ENCODE measurements at regions not wholly inside any gene's neighbourhood (a gene's known extent, or its start where the extent isn't known, plus 50 kb on each side); places are given as distances from the start of the nearest gene placed in this dataset.
"Not testable (repeated sequence)": the region's sequence is repeated elsewhere in the genome, so short reads cannot be mapped to it uniquely, and the experiment has no call there.

DNA sequence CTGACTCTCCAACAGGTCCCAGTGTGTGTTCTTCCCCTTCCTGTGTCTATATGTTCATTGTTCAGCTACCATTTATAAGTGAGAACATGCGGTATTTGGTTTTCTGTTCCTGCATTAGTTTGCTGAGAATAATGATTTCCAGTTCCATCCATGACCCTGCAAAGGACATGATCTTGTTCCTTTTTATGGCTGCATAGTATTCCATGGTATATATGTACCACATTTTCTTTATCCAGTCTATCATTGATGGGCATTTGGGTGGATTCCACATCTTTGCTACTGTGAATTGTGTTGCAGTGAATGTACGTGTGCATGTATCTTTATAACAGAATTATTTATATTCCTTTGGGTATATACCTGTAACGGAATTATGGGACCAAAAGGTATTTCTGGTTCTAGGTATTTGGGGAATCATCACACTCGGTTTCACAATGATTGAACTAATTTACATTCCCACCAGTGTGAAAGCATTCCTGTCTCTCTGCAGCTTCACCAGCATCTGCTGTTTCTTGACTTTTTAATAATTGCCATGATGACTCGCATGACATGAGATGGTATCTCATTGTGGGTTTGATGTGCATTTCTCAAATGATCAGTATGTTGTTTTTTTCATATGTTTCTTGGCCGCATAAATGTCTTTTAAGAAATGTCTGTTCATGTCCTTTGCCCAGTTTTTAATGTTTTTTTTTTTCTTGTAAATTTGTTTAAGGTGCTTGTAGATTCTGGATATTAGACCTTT is 60.2 kb downstream of the LSMEM1 start:
- peak; percentile 29 for DNase-seq

DNA sequence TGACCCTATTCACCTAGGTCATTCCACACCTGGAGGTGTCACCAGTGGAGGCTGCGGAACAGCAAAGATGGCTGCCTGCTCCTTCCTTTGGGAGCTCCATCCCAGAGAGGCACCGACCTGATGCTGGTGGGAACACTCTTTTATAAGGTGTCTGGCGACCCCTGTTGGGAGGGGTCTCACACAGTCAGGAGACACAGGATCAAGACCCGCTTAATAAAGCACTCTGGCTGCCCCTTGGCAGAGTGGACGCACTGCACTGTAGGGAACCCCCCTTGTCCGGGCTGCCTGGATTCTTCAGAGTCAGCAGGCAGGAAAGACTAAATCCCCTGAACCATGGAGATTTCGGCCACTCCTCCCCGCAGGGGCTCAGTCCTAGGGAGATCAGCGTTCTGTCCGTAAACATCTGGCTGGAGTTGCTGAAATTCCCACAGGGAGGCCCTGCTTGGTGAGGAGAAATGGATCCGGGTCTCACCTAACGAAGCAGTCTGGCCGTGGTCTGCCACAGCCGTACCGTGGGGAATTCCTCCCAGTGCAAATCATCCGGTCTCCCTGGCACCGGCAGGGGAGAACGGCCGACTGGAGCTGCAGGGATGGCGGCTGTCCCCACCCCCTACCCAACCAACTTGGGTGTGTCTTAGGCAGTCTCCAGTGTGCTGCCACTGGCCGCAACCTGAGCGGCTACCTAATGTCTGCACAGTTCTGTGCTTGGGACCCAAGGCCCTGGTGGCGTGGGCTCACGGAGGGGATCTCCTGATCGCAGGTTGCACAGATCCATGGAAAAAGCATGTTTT is 66.1 kb downstream of the LSMEM1 start:
- DNase-seq = peak; percentile 12

DNA sequence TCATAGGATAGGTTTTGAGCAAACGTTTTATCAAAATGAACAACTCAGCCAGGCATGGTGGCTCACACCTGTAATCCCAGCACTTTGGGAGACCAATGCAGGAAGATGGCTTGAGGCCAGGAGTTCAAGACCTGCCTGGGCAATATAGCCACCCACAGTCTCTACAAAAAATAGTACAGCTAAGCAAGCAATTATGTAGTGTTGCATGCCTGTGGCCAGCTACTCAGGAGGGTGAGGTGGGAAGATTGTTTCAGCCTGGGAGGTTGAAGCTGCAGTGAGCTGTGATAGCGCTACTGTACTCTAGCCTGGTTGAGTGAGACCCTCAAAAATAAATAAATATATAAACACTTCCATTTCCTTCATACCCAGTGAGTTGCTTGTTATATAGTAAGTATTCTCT is 67.1 kb downstream of the LSMEM1 start:
- DNase-seq = peak; percentile 36

DNA sequence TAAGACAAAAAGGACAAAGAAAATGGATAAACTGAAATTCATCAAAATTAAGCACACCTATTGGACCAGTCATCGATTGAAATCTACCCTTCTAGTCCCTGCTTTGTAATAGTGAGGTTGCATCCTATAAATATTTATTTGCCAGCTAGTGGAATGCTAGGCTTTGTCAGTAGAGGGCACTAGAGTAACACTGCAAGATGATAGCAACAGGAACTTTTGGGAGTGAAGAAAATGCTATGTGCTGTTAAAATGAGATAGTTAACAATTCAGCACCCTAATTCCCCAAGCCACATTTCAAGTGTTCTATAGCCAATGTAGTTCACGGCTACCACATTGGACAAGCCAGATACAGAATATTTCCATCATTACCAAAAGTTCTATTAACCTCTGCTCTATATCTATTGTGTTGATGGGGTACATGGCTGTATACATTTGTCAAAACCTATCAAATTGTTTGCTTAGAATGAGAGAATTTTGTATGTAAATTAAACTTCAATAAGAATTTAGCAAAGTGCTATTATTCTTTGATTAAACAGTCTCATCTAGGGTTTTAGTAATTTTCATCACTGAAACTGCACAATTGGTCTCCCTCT is 69.8 kb downstream of the LSMEM1 start:
- DNase-seq = peak; percentile 65

DNA sequence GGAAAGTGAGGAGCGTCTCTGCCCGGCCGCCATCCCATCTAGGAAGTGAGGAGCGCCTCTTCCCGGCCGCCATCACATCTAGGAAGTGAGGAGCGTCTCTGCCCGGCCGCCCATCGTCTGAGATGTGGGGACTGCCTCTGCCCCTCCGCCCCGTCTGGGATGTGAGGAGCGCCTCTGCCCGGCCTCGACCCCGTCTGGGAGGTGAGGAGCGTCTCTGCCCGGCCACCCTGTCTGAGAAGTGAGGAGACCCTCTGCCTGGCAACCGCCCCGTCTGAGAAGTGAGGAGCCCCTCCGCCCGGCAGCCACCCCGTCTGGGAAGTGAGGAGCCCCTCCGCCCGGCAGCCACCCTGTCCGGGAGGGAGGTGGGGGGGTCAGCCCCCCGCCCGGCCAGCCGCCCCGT is 70.7 kb downstream of the LSMEM1 start:
- not testable (repeated sequence) for DNase-seq

DNA sequence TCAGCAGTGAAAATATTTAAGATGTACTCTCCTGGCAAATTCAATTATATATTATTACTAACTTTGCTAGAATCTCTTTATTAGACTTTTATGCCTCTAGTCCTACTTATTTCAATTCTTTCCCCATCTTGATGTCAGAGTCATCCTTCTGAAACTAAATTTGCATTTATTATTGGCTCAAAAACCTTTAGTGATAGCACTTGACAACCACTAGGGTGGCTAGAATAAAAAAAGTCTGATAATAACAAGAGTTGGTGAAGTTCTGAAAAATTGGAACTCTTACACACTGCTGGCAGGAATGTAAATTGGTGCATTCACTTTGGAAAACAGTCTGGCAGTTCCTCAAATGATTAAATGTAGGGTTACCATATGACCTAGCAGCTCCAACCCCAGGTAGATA is 73.8 kb downstream of the LSMEM1 start:
- DNase-seq = no peak

DNA sequence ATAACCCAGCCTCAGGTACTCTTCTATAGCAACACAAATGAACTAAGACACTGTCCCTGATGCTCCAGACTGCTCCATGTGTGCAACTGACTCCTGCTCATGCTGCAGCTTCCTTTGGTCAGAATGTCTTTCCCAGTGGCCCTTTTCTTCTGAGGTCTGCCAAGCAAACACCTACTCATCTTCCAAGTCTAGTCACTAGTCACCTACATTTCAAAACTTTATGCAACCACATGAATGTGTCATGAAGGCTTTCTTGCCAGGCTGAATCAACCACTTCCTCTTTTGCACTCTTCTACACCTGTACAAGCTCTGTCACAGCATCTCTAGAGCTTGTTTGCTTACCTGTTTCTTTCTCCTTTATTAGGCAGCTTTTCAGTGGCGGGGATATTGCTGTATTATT is 75.8 kb downstream of the LSMEM1 start:
- no peak for DNase-seq

DNA sequence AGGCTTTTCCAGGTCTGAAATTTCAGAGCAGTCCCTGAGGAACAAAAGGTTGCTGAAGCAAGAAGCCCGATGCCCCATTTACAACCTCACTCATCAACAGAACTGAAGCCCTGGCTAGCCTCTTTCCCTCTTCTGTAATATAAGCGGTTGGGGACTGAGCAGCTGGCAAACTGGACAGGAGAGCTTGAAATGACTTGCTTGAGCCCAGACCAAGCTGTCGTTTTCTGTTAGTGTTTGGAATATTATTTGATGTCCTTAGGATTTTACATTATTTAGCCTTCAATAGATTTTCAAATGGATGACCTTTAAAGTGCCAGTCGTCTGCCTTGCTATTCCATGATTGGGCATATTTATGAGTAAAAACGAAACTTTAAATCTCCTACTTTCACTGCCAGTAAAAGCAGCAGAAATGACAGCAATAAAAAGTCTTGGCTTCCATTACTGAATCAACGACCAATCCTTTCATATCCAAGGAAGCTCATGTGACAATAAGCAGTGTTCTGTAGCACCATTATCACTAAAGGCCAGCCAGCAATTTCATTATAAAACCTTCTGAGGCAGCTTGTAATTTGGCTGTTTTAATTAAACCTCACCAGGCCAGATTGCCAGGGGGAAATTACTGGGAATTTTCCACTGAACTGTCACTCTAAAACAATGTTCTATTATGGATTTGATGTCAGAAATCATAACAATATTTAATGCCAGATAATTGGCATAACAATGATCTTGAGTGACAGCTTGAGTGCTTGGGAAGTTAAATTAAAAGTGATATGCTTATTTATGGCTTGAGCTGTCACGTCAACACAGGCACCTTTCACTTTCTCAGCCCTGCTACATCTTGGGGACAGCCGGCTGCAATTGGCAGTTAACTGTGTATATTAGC is 85.9 kb downstream of the LSMEM1 start:
- no peak for DNase-seq

DNA sequence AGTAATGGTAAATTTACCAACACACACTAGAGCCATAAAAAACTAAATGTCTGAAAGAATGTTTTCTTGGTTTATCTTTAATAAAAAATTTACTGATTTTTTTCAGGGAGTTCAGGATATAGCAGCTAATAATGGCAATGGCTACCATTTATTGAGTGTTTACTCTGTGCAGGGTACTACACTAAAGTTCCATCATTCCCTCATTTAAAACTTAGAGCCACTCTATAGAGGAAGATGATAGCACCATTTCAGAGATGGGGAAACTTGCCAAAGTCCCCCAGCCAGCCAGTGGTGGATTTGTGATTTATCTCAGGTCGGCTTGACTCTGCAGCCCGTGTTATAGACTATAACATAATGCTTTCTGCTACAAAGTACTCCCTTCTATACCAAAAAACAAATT is 86.6 kb downstream of the LSMEM1 start:
- DNase-seq = no peak

DNA sequence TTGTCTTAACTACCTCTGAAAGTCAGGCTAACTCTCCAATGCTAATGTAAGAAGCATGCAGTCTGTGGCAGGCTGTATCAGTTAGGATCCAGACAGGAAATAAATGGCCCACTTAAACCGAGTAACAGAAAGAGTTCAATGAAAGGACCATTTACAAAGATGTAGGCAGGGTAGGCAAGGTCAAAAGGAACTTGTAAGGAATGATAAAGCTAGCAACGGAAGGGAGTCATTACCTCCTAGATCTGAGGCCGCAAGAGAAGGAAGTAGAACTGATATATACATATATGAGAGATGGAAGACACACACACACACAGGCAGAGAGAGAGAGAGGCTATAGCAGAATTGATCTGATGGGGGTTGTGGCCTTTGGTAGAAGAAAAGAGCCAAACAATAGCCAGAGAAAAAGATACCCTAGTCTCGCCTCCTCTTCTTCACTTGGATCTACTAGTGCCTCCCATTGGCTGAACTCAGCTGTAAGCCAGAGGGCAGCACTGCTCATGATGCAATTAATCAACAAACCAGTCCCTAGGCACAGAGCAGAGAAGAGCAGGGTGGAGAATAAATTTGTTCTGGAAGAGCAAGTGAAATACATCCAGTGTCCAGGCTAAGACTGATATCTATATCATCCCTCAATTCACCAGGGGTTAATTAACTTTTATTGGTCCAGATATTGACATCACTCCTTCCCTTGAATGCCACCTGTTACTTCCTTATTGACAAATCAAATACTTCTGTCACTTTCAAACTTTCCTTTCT is 91.2 kb downstream of the LSMEM1 start:
- no peak for DNase-seq

DNA sequence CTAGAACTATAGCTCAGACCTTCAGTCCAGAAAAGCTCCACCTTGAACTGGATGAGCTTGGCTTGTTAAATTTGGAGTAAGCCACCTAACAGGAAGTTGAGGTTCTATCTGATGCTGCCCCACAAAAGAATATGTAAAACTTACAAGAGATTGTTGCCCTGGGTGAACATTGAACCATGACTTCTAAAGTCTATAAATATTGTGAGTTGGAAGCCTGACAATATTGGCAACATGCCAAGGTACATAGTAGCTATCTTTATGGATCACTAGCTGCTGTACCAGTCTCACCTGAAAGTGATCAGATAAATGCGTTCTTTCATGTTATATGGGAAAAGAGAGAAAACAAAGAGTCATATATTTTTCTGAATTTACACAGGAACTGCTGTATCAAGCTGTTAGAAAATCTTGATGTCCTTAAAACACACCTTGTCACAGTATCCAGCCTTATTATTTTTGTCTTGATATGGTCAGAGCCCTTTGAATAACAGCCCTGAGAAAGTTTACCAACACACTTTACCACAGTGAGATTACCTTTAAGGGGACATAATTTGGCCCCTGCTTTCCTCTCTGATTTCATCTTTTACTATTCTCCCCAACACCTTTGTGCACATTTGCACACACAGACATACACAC is 92.0 kb downstream of the LSMEM1 start:
- no peak for DNase-seq

DNA sequence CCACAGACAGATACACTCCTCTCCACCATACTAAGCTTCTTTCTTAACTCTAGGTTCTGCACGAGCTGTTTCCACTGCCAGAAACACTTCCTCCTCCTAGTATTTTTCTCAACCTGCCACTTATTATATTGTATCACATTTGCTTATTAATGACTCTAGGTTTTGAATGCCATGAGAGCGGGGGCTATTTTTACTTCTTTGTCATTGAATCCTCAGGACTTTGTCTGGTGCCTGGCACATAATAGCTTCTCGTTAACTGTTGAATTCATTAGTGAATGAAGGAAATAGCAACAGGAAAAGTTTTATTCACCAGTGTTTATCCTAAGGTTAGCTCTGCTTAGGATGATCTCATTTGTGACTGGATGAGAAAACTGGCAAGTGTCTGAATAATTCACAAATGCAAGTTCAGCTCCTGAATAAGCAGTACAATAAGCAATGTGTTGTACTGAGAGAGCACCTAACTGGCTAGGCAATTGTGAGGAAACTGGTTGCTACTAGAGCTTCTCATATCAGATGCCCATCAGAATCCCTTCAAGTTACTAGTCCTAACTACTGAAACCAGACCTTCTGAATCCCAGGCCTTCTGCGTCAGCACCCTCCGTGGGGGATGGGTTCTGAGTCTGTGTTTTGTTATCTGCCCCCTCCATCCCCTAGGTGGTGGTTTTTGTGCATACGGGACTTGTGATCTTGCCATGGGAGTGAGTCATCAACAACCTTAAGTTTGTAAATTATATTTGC is 92.7 kb downstream of the LSMEM1 start:
- DNase-seq = no peak

DNA sequence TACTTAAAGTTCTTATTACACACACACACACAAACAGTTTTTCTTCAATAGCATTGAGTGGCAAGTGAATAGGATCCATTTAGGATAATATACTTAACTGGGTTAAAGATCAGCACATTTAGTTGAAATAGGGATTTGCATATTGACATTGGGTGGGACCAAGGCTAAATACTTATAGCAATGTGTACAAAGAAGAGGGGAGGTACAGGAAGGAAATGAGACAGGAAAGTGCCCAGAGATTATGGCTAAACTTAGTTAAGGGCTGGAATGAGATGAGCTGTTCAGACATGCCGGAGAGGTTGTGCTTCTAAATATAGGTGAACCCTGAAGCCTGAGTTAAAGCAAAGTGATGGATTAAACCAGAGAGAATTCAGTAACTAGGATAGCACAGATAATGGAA is 95.1 kb downstream of the LSMEM1 start:
- no peak for DNase-seq

DNA sequence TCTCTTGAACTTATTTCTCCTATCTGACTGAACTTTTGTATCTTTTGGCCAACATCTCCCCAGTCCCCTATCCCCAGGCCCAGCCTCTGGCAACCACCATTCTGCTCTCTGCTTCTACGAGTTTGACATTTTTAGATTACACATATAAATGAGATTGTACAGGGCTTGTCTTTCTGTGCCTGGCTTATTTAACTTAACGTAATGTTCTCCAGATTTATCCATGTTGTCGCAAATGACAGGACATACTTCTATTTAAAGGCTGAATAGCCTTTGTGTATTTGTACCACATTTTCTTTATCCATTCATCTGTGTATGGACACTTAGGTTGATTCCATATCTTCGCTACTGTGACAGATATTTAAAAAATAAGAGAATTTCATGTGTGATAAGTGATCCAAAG is 98.6 kb downstream of the LSMEM1 start:
- DNase-seq = no peak

DNA sequence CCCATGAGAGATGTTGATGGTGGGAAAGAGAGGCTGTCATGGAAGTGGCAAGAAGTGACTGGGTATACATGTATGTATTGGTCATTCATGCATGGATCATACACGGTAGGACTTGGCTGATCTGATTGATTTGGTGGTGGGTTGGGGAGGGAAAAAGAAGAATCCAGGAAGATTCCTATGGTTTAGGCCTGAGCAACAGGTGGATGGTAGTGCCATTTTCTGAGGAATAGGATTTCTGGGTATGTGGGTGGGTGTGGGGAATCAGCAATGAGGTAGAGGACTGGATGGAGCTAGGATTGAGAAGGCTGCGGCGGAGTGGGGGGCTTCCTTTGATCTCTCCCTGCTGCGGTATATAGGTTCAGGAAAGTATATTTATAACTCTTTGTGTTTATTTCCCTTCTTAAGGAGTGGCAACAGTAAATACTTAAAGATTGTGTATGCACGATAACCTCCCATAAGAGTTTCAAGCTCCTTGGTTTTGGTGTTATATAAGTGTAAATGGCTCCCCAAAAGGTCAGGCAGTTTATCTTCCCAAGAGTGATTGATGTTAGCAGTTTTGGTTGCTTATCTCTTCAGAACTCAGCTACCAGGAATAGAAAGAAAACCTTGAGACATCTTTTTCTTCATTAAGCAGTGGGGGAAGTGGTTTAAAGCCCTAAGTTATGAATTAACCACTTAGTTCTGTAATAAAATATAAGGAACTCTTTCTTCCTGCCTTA is 100.1 kb downstream of the LSMEM1 start:
- no peak for DNase-seq

DNA sequence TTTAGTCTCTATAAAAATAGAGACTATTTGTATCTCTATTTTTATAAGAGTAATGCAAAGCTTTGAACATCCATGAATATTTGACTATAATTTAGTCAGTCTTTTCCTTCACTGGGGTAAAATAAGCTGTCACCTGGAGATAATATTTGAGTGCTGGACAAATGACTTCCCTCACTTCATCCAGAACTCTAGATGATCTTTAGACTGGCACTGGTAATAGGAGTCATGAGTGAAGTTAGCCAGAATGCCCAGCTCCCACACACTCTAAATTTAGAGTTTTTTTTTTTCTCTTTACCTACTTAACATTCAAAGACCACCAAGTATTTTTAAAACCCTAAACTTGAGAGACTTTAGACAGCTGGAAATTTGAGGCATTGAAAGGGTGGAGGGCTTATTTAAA is 100.7 kb downstream of the LSMEM1 start:
- DNase-seq = no peak

DNA sequence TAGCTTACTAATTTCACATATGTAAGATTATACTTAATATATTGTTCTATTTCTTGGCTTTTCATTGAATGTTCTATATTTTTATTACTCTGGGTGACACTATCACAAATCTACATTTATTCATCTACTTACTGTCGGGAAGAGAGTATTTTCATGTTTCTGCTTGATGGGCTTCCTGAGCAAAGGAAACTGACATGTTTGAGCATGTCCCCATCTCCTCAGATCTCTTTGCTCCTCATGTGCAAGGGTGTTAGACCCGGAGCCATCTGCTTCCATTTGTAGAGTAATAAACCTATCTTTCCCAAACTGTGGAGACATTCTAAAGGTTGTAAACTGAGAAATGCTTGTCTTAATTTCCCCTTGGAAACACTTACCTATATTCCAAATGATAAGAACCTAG is 103.5 kb downstream of the LSMEM1 start:
- no peak for DNase-seq

DNA sequence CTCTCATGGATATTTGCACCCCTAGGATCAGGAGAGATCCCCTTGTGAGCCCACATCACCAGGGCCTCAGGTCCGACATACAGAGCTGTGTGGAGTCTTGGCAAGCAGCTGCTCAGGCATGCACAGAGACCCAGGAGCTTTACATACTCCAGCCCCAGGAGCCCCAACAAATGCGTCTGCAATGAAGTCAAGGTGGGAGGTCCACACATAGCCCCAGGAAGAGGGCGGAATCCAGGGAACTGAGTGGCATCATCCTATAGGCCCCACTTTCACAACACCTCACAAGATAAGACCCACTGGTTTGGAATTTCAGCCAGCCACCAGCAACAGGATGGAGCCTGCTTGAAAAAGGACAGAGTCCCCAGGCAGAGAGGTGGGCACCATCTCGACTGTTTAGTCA is 106.7 kb downstream of the LSMEM1 start:
- DNase-seq = no peak

DNA sequence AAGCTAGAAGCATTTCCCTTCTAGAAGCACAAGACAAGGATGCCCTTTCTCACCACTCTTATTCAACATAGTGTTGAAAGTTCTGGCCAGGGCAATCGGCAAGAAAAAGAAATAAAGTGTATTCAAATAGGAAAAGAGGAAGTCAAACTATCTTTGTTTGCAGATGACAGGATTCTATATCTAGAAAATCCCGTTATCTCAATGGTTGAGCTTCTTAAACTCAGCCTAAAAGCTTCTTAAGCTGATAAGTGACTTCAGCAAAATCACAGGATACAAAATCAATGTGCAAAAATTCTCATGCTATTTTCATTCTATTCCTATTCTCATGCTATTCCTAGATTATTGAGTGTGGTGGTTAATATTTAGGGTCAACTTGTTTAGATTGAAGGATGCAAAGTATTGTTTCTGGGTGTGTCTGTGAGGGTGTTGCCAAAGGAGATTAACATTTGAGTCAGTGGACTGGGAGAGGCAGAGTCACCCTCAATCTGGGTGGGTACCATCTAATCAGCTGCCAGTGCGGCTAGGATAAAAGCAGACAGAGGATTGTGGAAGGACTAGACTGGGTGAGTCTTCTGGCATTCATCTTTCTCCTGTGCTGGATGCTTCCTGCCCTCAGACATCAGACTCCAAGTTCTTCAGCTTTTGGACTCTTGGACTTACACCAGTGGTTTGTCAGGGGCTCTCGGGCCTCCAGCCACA is 111.9 kb downstream of the LSMEM1 start:
- not testable (repeated sequence) for DNase-seq

DNA sequence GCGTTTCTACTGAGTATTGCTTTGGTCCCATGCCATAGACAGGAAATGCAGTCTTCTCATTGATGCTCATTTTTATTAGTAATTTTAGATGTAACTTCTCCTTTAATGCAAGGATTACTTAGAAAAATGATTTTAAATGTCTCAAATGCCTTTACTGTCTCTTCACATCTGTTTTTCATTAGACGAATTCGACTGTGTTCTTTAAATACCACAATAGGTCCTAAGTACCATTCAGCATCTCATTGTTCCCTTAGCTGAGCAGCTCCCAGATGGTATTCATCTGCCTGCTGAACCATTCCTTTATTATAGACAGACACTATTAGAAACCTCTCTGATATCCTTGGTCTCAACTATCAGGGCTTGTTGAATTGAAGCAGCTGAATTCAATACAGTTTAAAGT is 113.6 kb downstream of the LSMEM1 start:
- peak; percentile 86 for DNase-seq
